Type B pancreatic cell (in vitro differentiated cells): ENCODE measurements at regions not wholly inside any gene's neighbourhood (a gene's known extent, or its start where the extent isn't known, plus 50 kb on each side); places are given as distances from the start of the nearest gene placed in this dataset.

Experiments used
- DNase-seq: peaks from one replicate; pipeline ENCODE4 v3.0.0; 2021; ENCODE audit warnings: mixed read lengths; ENCODE audit not compliant: unreplicated experiment; ENCODE audit errors: extremely low spot score
- H3K27ac Mint-ChIP-seq: 2 replicates; pipeline ENCODE4 v1.8.0; 2021; ENCODE audit warnings: mild to moderate bottlenecking, mixed read lengths
- H3K27me3 Mint-ChIP-seq: 2 replicates; pipeline ENCODE4 v1.8.0; 2021; ENCODE audit warnings: mixed read lengths
- H3K36me3 Mint-ChIP-seq: 2 replicates; pipeline ENCODE4 v1.8.0; 2021; ENCODE audit warnings: mixed read lengths
- H3K4me1 Mint-ChIP-seq: one replicate; pipeline ENCODE4 v1.8.0; 2021; ENCODE audit warnings: mixed read lengths; ENCODE audit not compliant: unreplicated experiment
- H3K4me3 Mint-ChIP-seq: 2 replicates; pipeline ENCODE4 v1.8.0; 2021; ENCODE audit warnings: mild to moderate bottlenecking, mixed read lengths
- H3K9me3 Mint-ChIP-seq: 2 replicates; pipeline ENCODE4 v1.8.0; 2021; ENCODE audit warnings: mixed read lengths
- TF ChIP-seq, protein P1 (sequence below): fragments of 200-600 bp; sonication (generic); conservative IDR thresholded peaks from 2 replicates; pipeline ENCODE4 v1.5.0; 2021; ENCODE audit warnings: antibody characterized with exemption, mild to moderate bottlenecking

DNA sequence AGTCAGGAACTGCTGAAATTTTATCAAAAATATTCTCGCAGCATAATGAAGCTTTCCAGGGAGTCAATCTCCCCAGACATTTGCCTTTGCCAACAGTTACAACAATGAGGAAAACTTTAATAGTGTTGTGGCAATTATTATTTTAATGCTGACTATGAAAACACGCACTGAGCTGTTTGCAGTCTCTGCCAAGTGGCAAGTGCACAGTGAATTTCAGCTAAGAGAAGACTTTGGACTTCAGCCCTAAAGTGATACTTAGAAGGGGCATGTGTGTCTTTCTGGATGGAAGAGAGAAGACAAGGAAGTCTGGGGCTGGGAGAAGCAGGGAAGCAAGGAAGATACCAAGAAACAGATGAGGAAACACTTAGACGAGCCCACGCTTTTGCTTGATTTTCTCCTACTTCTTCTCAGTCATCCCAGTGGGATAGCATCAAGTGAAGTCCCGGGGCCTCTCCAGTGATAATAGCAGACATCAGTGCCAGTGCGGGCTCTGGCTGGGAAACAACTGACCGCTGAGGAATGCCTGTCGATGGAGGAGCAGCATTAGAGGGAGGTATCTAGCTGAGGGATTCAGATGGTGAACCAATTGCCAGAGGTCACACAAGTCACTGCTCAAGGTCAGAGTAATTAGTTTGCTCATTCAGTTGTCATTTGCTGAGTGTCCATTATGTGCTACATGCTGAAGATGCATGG, 196.3 kb downstream of the TTLL7 start:
- TF ChIP-seq, protein P1, sequence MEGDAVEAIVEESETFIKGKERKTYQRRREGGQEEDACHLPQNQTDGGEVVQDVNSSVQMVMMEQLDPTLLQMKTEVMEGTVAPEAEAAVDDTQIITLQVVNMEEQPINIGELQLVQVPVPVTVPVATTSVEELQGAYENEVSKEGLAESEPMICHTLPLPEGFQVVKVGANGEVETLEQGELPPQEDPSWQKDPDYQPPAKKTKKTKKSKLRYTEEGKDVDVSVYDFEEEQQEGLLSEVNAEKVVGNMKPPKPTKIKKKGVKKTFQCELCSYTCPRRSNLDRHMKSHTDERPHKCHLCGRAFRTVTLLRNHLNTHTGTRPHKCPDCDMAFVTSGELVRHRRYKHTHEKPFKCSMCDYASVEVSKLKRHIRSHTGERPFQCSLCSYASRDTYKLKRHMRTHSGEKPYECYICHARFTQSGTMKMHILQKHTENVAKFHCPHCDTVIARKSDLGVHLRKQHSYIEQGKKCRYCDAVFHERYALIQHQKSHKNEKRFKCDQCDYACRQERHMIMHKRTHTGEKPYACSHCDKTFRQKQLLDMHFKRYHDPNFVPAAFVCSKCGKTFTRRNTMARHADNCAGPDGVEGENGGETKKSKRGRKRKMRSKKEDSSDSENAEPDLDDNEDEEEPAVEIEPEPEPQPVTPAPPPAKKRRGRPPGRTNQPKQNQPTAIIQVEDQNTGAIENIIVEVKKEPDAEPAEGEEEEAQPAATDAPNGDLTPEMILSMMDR, result no peak
- Mint-ChIP-seq H3K4me1 (peaks cover 21% of the 10 kb centered on the region), H3K36me3 (no peaks in the 10 kb centered on the region), H3K9me3 (no peaks in the 10 kb centered on the region), H3K27me3 (no peaks in the 10 kb centered on the region), H3K27ac (no peak overlapping the region), H3K4me3 (no peak overlapping the region)
- DNase-seq, result no peak

DNA sequence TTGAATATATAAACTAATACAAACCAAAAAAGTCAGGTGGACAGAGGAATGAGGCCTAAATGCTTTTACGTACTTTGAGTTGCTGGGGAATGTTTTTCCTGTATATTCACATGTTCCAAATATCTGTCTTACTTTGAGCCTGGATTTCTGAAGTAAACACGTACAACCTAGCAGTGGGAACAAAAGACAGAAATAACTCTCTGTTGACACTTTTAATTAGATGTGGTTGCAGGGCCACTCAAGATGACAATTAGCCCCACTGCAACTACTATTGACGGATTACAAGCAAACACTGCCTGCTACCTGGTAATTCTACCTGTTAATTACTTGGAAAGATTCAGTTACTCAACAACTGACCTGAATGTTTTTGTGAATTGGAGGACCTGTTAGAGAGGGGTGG, 196.9 kb downstream of the TTLL7 start:
- no peak for DNase-seq
- no peaks in the 10 kb centered on the region for H3K9me3 Mint-ChIP-seq
- no peak overlapping the region for H3K4me3 Mint-ChIP-seq
- no peaks in the 10 kb centered on the region for H3K36me3 Mint-ChIP-seq
- TF ChIP-seq, protein P1, result no peak
- no peaks in the 10 kb centered on the region for H3K27me3 Mint-ChIP-seq
- H3K27ac Mint-ChIP-seq, result no peak overlapping the region
- H3K4me1 Mint-ChIP-seq, result peaks cover 21% of the 10 kb centered on the region

DNA sequence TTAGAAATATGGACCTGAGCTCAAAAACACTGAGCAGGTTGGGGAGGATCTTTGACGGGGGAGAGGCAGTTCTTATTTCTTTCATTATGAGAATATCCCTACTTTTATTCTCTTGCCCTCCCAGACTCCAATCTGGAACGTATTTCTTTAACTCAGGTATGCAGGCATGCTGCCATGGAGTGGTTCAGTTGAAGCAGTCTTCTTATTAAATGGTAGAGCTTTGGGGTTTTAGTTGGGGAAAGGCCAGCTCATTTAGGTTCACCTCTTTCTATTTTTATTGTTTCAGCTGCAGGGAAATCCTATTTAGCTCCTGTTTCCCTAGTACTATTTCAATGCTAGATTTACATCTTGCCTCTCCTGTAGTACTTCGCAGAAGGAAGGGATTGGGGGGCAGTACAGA, 198.9 kb downstream of the TTLL7 start:
- H3K36me3 Mint-ChIP-seq, result no peaks in the 10 kb centered on the region
- DNase-seq, result no peak
- no peaks in the 10 kb centered on the region for H3K9me3 Mint-ChIP-seq
- H3K27me3 Mint-ChIP-seq, result no peaks in the 10 kb centered on the region
- TF ChIP-seq, protein P1, result no peak
- no peak overlapping the region for H3K27ac Mint-ChIP-seq
- no peak overlapping the region for H3K4me3 Mint-ChIP-seq
- H3K4me1 Mint-ChIP-seq, result peaks cover 21% of the 10 kb centered on the region

DNA sequence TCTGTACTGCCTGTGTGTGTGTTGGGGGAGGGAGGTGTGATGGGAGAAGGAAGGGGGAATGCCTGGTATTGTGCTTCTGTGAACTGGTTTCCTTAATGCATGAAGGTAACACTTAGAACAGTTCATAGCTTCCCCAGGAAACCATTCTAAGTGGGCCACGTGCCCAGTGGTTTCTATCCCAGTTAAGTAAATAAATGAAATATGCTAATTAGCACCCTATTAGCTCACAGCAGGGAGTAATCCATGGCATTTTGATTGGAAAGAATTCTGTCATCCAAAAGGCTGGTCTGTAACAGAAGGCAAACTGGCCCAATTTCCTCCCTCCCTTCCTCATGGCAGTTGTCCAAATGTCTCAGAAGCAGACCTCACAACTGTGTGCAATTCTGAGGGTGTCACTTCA, 199.3 kb downstream of the TTLL7 start:
- Mint-ChIP-seq H3K4me1 (peaks cover 21% of the 10 kb centered on the region), H3K27me3 (no peaks in the 10 kb centered on the region), H3K4me3 (no peak overlapping the region), H3K36me3 (no peaks in the 10 kb centered on the region), H3K27ac (no peak overlapping the region), H3K9me3 (no peaks in the 10 kb centered on the region)
- TF ChIP-seq, protein P1, result no peak
- no peak for DNase-seq

DNA sequence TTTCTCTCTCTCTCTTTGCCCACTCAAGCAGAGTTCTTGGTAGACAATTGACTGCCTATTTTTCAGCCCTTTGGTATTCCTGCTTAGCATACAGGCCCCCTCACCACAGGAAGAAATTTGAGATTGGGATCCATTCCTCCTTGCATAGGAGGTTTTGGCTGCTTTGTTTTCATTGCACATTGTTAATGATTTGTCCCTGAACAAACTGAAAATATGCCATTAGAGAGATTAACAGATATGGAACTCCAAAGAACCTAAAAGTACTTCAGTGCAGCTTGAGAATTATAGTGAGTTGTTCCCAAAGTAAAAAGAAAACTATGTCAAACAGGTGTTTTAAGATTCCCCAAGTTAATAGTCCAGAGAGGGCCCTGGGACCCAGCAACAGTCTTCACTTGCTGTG, 200.0 kb downstream of the TTLL7 start:
- Mint-ChIP-seq H3K36me3 (no peaks in the 10 kb centered on the region), H3K9me3 (no peaks in the 10 kb centered on the region), H3K27me3 (no peaks in the 10 kb centered on the region), H3K27ac (no peak overlapping the region), H3K4me3 (no peak overlapping the region), H3K4me1 (peaks cover 21% of the 10 kb centered on the region)
- DNase-seq, result no peak
- TF ChIP-seq, protein P1, result no peak
